ENCODE measurements at regions not wholly inside any gene's neighbourhood (a gene's known extent, or its start where the extent isn't known, plus 50 kb on each side); places are given as distances from the start of the nearest gene placed in this dataset.

GRCh38 chr7:130901209-130901783 lies 167.3 kb upstream of the KLF14 start:
- Histone ChIP-seq H3K4me1 (peaks cover 0 to 98% (median 84%) of the 10 kb centered on the region in 4 donors), H3K4me3 (peak overlapping the region in 2 of 4 donors; percentile 0 to 20), H3K27me3 (no peaks in the 10 kb centered on the region), H3K9me3 (no peaks in the 10 kb centered on the region), H3K27ac (peak overlapping the region; percentile 72 to 81 (median 80)), H3K36me3 (peaks cover 0 to 4% (median 0%) of the 10 kb centered on the region in 4 donors)
- intact Hi-C loops (cut with DNase I): loop anchor here (2.0 kb wide), 1 partner anchor 106 kb away; no protein-coding TSS in a partner anchor
- DNase-seq: peak; percentile 84
- TF ChIP-seq, protein P1, sequence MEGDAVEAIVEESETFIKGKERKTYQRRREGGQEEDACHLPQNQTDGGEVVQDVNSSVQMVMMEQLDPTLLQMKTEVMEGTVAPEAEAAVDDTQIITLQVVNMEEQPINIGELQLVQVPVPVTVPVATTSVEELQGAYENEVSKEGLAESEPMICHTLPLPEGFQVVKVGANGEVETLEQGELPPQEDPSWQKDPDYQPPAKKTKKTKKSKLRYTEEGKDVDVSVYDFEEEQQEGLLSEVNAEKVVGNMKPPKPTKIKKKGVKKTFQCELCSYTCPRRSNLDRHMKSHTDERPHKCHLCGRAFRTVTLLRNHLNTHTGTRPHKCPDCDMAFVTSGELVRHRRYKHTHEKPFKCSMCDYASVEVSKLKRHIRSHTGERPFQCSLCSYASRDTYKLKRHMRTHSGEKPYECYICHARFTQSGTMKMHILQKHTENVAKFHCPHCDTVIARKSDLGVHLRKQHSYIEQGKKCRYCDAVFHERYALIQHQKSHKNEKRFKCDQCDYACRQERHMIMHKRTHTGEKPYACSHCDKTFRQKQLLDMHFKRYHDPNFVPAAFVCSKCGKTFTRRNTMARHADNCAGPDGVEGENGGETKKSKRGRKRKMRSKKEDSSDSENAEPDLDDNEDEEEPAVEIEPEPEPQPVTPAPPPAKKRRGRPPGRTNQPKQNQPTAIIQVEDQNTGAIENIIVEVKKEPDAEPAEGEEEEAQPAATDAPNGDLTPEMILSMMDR (IDR thresholded peaks at IDR 0.05): no peak
- TF ChIP-seq POLR2AphosphoS5 (IDR thresholded peaks at IDR 0.05): peak in 2 of 4 donors; percentile 23 to 33
- WGBS, 2 donors: 8 to 41% methylated on average over 17 of the region's 17 CpGs

- H3K4me3 ChIP-seq: no peak overlapping the region
- no peaks in the 10 kb centered on the region for H3K9me3 ChIP-seq
- peak overlapping the region; percentile 72 to 81 (median 80) for H3K27ac ChIP-seq
- H3K4me1 ChIP-seq: peaks cover 0 to 82% (median 68%) of the 10 kb centered on the region in 4 donors
- H3K27me3 ChIP-seq: no peaks in the 10 kb centered on the region
- 70 to 86% methylated on average over 3 of the region's 3 CpGs for WGBS, 2 donors
- DNase-seq: no peak
- H3K36me3 ChIP-seq: no peaks in the 10 kb centered on the region
- intact Hi-C loops (cut with DNase I): no loop called here
- no peak for TF ChIP-seq POLR2A (IDR thresholded peaks at IDR 0.05)
- TF ChIP-seq, protein P1 (IDR thresholded peaks at IDR 0.05): no peak
- no peak for TF ChIP-seq EP300 (IDR thresholded peaks at IDR 0.05)
- no peak for TF ChIP-seq POLR2AphosphoS5 (IDR thresholded peaks at IDR 0.05)
Measured at GRCh38 chr7:130902755-130903357, 168.8 kb upstream of the KLF14 start.

- Histone ChIP-seq H3K4me3 (no peak overlapping the region), H3K27me3 (no peaks in the 10 kb centered on the region), H3K36me3 (peaks cover 0 to 2% (median 0%) of the 10 kb centered on the region in 4 donors), H3K9me3 (no peaks in the 10 kb centered on the region), H3K27ac (peak overlapping the region; percentile 72 to 81 (median 80)), H3K4me1 (peaks cover 0 to 76% (median 66%) of the 10 kb centered on the region in 4 donors)
- TF ChIP-seq POLR2AphosphoS5 (IDR thresholded peaks at IDR 0.05): peak in 3 of 4 donors; percentile 7 to 68 (median 10)
- TF ChIP-seq EP300 (IDR thresholded peaks at IDR 0.05): peak in 2 of 4 donors; percentile 8 to 71
- TF ChIP-seq, protein P1 (IDR thresholded peaks at IDR 0.05): no peak
- TF ChIP-seq POLR2A (IDR thresholded peaks at IDR 0.05): no peak
- whole genome bisulfite sequencing, 2 donors: 36 to 70% methylated on average over 8 of the region's 8 CpGs
- DNase-seq: no peak
- intact Hi-C loops (cut with DNase I): no loop called here
Measured at GRCh38 chr7:130903358-130903974, 169.5 kb upstream of the KLF14 start.

DNA sequence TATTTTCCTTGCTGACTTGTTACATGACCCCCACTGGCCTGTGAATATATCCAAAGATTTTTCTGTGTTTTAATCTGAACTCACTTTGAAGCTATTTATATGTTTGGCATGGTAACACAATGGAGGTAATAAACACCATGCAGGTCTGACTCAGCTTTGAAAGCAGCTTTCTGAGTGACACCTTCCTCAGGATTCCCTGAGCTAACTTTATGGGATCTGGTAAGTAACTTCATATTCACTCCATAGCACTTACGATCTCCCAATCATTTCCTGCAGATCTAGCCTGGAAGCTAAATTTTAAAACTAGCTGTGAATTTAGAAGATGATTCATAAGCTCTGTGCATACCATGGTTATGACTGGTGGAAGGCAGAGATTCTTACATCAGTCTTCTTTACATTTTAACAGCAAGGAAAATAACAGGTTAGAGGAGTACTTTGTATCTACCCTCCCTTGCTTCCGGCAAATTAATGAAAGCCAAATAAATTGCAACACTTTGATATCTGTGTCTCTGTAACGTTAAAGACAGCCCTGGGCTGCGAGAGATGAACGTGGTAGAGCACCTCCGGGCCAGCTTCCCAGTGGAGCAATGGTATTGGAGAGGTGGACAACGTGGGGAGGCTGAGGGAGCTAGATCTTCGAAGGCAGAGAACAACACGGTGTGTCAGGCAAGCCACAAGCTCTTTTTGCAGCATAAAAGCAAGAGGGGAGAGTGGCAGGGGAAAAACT lies 170.2 kb upstream of the KLF14 start:
- WGBS, 2 donors: 16 to 66% methylated on average over 9 of the region's 9 CpGs
- Histone ChIP-seq H3K36me3 (peaks cover 0 to 3% (median 0%) of the 10 kb centered on the region in 4 donors), H3K27ac (peak overlapping the region; percentile 72 to 81 (median 80)), H3K9me3 (no peaks in the 10 kb centered on the region), H3K4me1 (peaks cover 0 to 70% (median 63%) of the 10 kb centered on the region in 4 donors), H3K4me3 (no peak overlapping the region), H3K27me3 (no peaks in the 10 kb centered on the region)
- intact Hi-C loops (cut with DNase I): no loop called here
- no peak for DNase-seq
- TF ChIP-seq EP300 (IDR thresholded peaks at IDR 0.05) (no peak), POLR2AphosphoS5 (IDR thresholded peaks at IDR 0.05) (peak in 1 of 4 donors; percentile 43), POLR2A (IDR thresholded peaks at IDR 0.05) (no peak)
- TF ChIP-seq, protein P1 (IDR thresholded peaks at IDR 0.05): no peak

All from sigmoid colon (tissue), 6 donors.